Astrocyte of the cerebellum (primary cell): ENCODE measurements at regions not wholly inside any gene's neighbourhood (a gene's known extent, or its start where the extent isn't known, plus 50 kb on each side); places are given as distances from the start of the nearest gene placed in this dataset.

Experiments
- DNase-seq: peaks from one replicate; pipeline ENCODE4 v3.0.0-alpha.2; 2011; ENCODE audit warnings: low read depth
- H3K4me3 ChIP-seq: 2 replicates; pipeline ENCODE4 v1.5.1; 2011; ENCODE audit warnings: mild to moderate bottlenecking, low read depth, low read length, moderate library complexity
- in situ Hi-C: cut with HindIII; loops from 2 replicates; pipeline ENCODE4 v1.10.0; 2017; ENCODE audit warnings: low sequenced_read_pairs
- TF ChIP-seq, protein P1 (sequence below): IDR thresholded peaks from 2 replicates; pipeline ENCODE4 v1.5.1; 2012; ENCODE audit warnings: low read length, low read depth, moderate library complexity, mild to moderate bottlenecking; ENCODE audit errors: missing control alignments

DNA sequence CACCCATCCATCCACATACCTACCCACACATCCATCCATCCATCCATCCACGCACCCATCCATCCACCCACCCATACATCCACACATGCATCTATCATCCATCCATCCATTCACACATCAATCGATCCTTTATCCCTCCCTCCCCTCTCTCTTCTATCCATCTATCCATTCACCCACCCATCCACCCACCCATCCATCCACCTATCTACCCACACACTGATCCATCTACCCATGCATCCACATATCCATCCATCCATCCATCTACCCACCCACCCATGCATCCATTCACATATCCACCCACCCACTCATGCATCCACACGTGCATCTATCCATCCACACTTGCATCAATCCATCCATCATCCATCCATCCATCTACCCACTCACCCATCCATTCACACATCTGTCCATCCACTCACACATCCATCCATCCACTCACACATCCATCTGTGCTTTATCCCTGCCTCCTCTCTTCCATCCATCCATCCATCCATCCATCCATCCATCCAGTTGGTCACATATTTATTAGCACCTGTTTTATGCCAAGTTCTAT lies 366.1 kb downstream of the CTTN start:
- no peak overlapping the region for H3K4me3 ChIP-seq
- TF ChIP-seq, protein P1, sequence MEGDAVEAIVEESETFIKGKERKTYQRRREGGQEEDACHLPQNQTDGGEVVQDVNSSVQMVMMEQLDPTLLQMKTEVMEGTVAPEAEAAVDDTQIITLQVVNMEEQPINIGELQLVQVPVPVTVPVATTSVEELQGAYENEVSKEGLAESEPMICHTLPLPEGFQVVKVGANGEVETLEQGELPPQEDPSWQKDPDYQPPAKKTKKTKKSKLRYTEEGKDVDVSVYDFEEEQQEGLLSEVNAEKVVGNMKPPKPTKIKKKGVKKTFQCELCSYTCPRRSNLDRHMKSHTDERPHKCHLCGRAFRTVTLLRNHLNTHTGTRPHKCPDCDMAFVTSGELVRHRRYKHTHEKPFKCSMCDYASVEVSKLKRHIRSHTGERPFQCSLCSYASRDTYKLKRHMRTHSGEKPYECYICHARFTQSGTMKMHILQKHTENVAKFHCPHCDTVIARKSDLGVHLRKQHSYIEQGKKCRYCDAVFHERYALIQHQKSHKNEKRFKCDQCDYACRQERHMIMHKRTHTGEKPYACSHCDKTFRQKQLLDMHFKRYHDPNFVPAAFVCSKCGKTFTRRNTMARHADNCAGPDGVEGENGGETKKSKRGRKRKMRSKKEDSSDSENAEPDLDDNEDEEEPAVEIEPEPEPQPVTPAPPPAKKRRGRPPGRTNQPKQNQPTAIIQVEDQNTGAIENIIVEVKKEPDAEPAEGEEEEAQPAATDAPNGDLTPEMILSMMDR, result no peak
- no peak for DNase-seq
- in situ Hi-C loops, result no loop called here

DNA sequence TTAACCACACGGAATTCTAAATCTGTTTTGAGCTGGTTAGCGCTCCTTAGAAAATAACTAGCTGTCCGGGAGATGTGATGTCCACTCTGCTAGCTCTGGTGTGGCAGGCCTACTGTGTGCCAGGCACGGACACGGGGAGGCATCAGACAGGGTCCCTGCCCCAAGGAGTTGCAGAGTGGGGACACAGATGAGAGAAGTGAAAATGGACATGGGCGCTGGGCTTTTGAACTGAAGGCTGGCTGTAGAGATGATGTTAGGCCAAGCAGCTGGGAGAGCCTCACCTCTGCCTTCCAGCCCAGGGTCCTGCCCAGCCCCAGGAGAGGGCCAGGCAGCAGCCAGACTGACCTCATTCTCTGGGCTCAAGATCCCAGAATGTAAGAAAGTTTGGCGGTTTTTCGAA lies 368.6 kb downstream of the CTTN start:
- in situ Hi-C loops, result no loop called here
- H3K4me3 ChIP-seq, result no peak overlapping the region
- TF ChIP-seq, protein P1, result no peak
- no peak for DNase-seq

DNA sequence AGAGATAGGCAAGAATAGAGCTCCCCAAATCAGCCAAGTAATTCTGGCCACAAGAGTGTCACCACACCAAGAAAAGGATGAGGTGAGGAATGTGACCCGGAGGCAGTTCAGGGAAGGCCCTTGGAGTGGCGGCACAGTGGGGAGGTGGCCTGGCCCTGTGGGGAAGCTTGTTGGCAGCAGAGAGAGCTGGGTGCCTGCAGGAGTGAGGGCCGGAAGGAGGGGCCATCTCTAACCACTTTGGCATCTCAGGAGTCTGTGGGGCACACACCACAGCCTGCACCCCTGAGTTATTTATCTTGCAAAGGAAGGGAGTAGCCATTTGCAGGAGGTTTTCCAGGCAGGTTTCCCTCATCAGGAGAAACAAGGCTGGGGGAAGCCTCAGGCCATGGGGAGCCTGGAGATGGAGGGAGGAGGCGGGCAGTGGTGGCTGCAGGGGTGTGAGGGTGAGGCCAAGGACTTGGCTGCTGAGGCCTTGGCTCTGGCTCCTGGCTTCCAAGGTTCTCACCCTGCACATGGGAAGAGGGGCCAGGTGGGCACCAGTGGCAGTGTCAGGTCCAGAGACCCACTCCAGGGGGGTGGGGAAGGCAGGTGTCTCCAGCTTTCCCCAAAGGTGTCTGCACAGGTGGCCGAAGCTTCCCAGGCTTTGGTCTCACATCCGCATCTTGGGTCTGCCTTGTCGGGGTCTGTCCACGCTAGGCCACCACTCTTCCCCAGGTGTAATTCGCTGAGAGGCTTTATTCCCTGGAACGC lies 370.2 kb downstream of the CTTN start:
- DNase-seq, result no peak
- in situ Hi-C loops, result no loop called here
- H3K4me3 ChIP-seq, result no peak overlapping the region
- TF ChIP-seq, protein P1, result no peak

DNA sequence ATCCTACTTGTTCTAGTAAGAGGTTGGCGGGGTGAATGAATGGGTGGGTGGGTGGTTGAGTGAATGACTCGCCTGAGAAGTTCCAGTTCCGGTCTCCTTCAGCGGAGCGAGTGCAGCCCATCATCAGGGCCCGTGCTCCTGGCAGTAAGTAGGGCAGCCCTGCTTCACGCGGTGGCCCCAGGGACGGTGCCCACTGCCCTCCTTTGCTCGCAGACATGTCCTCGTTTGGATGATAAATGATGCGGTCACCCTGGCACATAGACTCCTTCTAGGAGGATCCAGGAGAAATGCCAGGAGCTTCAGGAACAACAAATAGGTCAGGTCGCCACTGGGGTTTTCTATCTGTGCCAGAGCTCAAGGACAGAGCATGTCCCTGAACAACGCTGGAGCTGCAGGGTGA lies 370.8 kb downstream of the CTTN start:
- in situ Hi-C loops, result no loop called here
- DNase-seq, result no peak
- TF ChIP-seq, protein P1, result no peak
- no peak overlapping the region for H3K4me3 ChIP-seq

DNA sequence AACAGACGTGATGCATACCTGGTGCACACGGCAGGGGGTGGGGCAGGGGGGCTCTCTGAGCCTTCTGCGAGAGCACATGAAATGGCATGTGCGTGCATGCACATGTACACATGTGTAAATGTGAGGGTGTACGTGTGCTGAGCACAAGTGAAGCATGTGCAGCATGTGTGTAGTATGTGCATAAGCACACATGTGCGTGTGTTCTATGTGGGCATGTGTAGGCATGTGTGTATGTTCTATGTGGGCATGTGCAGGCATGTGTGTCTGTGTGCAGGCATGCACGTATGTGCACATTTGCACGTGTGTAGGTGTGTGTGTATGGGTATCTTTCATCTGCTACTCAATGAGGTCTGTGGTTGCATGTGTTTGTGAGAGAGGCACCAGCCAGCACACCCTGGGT lies 371.2 kb downstream of the CTTN start:
- TF ChIP-seq, protein P1, result no peak
- H3K4me3 ChIP-seq, result no peak overlapping the region
- in situ Hi-C loops, result no loop called here
- DNase-seq, result no peak

DNA sequence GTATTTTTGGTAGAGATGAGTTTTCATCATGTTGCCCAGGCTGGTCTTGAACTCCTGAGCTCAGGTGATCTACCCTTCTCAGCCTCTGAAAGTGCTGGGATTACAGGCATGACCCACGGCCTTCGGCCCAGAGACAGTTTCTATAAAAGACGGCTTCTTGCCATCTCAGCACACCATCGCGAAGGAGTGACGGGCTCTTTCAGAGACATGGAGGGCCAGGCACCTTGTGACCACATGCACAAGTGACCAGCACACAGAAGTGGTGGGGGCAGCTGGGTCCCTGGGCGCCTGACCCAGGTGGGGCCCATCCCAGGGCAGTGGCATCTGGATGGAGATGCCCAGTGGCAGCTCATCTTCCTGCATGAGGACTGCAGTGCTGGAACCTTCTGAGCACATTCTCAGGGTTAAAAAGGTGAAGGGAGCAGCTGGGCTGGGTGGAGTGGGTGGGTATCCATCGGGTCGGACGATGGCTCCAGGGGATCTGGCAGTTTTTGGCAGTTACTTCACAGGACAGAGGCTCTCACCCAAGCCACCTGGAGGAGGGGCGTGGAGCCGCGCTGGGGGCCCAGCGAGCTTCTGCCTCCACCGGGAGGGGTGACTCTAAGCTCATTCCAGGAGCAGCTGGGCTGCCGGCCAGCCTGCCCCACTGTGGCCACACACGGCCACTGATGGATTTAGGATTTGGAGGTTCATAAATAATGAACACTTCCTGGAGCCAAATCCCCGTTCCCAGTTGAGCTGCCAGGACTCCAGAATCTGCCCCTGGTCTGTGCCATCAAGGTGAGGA lies 373.0 kb downstream of the CTTN start:
- no peak overlapping the region for H3K4me3 ChIP-seq
- TF ChIP-seq, protein P1, result no peak
- no peak for DNase-seq
- in situ Hi-C loops, result no loop called here
